ENCODE measurements at regions not wholly inside any gene's neighbourhood (a gene's known extent, or its start where the extent isn't known, plus 50 kb on each side); places are given as distances from the start of the nearest gene placed in this dataset.

DNA sequence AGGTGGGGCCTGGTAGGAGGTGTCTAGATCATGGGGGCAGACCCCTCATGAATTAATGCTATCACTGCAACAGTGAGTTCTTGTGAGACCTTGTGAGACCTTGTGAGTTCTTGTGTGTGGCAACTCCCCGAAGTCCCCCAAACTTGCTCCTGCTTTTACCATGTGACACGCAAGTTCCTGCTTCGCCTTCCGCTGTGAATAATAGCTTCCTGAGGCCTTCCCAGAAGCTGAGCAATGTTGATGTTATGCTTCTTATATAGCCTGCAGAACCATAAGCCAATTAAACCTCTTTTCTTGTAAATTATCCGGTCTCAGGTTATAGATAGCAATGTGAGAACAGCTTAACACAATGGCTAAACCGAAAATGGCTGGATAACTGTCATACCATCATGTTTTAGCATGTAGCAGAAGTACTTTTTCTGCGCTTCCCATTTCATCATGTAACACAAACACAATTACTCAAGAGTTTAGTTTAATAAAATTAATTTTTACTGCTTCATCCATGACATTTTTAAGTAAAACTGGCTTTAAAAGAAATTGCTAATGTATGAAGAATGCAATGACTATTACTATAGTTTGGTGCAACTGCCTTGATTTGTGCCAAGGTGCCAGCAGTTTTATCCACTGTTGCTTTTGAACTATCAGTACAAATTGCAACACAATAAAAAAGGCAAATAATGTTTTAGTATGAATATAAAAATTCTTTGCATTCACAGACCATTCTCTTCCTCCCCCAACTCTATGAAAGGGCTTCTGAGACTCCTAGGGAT is 87.7 kb upstream of the TMEM168 start:
- DNase-seq, result no peak

DNA sequence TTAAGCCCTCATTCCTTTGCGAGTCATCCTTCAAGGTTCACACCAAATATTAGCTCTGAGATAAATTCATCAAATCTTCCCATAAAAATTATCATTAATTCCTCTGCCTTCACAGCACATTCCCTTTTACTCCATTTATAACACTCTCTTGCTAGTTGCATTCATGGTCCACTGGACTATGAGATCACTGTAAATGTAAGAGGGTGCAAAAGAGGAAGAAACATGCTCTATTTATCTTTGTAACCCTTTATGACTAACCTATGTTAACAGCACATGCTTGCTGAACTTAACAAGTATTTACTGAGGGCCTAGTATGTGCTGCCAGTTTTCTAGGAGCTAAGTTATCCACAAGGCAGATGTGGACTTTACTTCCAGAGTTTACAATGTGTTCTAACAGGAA is 86.7 kb upstream of the TMEM168 start:
- no peak for DNase-seq

DNA sequence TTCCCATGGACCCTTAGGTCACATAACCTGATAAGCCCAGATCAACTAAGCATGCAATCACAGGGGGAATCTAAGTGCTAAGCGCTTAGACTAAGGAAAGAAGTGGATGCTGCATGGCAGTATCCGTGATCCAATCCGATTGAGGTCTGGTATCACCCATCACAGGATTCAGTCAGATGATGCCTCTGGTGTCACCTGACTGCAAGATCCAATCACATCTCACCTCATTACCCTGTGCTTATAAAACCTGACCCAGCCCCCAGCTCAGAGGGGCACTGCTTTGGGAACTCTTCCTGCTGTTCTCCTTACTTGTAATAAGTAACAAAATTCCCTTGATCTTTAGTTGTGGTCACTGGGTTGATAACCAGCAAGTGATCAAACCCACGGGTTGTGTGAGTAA is 84.7 kb upstream of the TMEM168 start:
- DNase-seq, result no peak

DNA sequence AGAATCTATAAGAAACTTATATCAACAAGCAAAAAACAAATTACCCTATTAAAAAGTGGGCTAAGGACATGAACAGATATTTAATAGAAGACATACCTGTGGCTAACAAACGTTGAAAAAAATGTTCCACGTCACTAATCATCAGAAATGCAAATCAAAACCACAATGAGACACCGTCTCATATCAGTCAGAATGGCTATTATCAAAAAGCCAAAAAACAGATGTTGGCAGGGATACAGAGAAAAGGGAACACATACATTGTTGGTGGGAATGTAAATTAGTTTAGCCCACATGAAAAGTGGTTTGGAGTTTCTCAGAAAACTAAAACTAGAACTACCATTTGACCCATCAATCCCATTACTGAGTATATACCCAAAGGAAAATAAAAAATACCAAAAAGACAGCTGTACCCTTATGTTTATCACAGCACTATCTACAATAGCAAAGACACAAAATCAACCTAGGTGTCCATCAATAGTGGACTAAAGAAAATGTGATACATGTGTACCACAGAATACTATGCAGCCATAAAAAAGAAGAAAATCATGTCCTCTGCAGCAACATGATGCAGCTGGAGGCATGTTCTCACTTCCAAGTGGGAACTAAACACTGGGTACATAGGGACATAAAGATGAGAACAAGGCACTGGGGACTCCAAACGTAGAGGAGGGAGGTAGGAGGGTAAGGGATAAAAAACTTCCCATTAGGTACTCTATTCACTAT is 83.8 kb upstream of the TMEM168 start:
- DNase-seq, result no peak

DNA sequence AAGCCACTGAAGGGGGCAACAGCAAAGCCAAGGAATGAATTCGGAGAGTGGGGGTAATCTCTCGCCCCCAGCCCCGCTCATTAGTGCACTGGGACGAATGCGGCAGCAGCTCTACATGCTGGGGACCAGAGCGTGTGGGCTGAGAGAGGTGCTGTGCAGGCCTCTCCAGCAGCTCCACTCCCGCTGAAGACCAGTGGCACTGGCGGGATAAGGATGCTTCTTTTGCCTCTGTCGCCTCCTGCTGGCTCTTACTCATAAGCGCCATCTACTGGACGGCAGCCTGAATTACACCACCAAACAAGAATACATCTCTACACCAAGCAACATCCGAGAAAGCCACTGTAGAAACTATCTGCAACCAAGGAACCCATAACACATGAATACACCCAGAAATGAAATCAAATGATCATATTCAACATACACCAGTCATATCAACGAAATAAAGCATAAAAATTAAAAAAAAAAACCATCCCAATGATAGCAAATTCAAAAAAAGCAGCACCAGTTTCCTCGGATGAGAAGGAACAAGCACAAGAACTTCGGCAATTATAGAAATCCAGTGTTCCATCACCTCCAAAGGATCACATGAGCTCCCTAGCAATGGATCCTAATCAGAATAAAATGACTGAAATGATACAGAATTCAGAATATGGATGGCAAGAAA is 79.0 kb upstream of the TMEM168 start:
- peak; percentile 52 for DNase-seq

DNA sequence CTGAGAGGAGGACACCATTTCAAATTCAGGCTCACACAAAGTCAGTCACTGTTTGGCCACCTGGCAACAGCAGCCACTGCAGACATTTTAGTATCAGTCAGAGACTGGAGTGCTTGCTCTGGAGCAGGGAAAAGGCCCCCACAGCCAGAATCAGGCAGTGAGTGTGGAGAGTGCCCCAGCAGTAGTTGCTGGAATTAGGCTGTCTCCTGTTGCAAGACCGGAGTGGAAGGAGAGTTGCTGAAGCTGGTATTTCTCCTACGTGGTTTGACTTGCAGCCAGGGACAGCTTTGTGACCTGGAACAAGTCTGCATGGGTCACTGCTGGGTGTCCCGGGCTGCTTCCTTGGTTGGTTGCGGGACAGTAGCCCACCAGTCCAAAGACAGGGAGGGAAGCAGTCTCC is 78.4 kb upstream of the TMEM168 start:
- no peak for DNase-seq

DNA sequence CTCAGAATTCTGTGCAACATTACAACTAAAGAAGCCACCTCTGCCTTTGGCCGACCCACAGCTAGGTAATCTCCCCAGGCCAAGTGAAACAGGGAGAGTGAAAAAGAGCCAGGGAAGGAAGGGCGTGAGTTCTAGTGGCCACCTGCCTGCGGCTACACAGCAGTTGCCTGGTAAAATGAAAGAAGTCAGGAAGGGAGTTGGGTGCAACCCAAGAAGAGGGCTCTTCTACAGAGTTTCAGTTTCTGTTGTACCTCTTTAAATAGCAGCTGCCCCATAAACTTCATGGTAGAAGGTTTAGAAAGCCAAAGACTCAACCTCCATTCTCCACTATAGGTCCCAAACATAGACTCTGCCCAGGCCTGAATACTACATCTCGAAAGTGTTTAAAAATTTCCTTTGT is 76.2 kb upstream of the TMEM168 start:
- DNase-seq, result no peak

DNA sequence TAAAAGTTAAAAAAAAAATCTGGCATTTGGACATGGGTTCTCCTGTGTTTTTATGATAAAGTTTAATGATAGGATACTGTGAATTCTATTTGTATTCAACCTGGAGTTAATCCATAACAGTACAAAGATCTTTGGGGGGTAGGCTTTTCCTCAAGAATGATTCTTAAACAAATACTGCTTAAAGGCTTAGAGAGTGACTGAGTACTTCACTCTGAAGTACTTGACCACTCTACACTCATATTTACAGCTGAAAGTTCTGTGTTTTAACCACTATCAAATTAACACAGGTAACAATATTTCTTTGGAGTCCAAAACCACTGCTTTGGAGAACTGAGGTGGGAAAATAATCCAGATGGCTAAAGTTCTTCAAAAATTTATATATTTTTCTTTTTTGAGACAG is 74.2 kb upstream of the TMEM168 start:
- DNase-seq, result no peak

DNA sequence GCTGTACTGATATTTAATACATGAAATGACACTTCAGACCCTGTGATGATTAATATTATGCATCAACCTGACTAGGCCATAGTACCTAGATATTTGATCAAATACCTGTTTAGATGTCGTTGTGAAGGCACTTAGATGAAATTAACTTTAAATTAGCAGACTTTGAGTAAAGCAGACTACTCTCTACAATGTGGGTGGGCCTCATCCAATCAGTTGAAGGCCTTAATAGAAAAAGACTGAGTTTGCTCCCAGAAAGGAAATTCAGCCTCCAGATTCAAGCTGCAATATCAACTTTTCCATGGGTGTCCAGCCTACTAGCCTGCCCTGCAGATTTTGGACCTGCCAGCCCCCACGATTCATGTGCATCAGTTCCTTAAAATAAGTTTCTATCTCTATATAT is 68.6 kb upstream of the TMEM168 start:
- DNase-seq, result no peak

DNA sequence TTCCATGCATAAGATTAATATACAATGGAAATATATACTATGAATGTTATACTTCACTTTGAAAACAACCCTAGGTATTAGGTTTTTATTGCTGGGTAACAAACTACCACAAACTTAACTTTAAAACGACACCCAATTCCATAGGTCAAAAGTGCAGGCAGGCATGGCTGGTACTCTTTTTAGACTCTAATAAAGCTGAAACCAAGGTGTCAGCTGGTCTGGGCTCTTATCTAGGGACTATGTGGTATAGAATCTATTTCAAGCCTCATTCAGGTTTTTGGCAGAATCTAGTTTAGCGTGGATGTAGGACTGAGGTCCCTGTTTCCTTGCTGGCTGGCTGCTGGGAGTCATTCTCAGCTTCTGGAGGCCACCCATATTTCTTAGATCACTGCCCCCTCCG is 65.0 kb upstream of the TMEM168 start:
- no peak for DNase-seq

DNA sequence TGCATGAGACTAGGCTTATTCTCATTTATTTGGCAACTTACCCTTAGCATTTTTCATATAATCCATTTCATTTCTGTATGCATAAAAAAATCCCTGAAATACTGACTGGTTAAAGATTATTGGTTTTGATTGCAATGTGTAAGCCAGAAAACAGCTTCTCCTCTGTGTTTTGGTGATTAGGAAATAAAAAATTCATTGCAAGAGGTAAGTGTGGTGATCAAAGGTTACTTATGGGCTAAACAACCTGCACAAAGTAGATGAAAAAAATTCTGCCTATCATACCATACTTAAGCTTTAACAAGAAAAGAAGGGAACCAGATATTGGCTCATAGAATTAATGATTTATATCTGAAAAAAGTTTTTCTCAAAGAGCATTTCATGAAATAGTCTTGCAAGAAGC is 64.0 kb upstream of the TMEM168 start:
- DNase-seq, result no peak

DNA sequence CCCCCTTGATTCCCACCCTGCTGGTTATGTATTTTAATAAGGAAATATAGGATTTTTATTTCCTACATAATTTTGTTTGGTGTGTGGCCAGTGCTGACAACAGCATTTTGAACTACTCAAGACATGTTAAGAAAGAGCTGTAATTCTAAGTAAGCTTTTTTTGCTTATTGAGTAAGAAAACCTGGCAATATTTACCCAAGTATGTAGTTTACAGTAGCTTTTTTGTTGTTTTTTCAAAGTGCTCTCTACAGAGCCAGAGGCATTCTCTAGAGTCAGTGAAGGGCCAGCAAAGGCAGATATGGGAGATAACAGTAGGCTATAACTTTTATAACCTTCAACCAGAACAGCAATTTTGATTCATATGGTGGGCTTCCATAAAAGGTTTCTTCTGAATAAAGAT is 63.2 kb upstream of the TMEM168 start:
- no peak for DNase-seq

DNA sequence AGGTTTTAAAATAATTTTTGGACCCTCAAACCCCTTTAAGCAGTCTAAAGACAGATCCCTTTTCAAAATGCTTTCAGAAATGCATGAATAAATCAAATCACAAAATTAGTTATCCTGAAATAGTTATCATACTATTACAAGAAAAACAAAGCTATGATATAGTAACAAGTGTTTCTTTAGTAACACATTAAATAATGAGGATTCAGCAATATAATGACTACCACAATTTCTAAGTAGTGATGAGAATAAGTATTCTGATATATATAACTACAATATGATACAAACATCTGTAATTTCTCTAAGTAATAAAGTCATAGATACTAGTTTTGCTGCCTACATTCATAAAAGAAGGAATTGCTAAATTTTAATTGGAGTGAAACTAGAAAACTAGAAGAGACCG is 53.0 kb upstream of the TMEM168 start:
- DNase-seq, result no peak
